ENCODE measurements at regions not wholly inside any gene's neighbourhood (a gene's known extent, or its start where the extent isn't known, plus 50 kb on each side); places are given as distances from the start of the nearest gene placed in this dataset.
A peak's percentile ranks its signal among the peaks of the same experiment; 100 is the strongest.

- DNase-seq (no peak), ATAC-seq (peak; percentile 97)
- intact Hi-C loops (cut with micrococcal nuclease) = loop anchor here (10.0 kb wide), 1 partner anchor 200 kb away; no protein-coding TSS in a partner anchor
Measured at GRCh38 chr2:196274387-196274809, 103.0 kb upstream of the STK17B start.

GRCh38 chr2:196275646-196276352, 104.4 kb upstream of the STK17B start:
- intact Hi-C loops (cut with micrococcal nuclease) = loop anchor here (10.0 kb wide), 1 partner anchor 201 kb away; no protein-coding TSS in a partner anchor
- DNase-seq (no peak), ATAC-seq (peak; percentile 30)

DNA sequence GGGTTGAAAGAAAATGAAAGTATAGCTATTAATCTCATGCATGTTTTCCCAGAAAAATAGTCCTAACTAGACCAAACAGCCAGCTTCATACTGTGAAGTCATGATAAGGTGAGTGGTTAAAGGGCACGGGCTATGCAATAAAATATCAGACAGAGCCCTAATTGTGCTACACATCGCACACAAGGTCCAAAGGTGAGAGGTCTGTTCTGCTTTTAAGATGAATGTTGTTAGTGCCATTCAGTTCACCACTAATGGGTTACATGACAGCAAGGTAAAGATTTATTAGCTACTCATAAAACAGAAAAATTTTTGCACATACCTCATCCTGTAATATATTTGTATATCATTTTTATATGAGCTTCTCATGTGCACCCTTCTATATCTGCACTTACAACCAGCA, 105.0 kb upstream of the STK17B start:
- DNase-seq = no peak
- intact Hi-C loops (cut with micrococcal nuclease) = loop anchor here (10.0 kb wide), 1 partner anchor 202 kb away; no protein-coding TSS in a partner anchor
- no peak for ATAC-seq

DNA sequence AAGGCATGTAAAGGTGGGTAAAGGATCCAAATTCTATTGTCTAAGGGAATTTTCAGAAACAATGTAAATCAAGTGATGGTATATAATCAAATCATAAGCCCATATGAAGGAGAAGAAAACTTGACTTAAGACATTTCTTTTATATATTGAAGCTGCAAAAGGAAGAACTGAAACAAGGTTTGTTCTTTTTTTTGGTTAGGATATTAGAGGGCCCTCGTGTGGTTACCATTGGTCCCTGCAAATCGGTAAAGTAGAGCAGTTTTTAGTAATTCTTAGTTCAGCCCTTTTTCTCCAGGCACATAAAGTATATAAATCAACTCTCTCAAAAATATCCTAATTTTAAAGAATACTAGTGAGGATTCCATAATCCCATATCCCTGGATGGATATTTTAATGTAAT, 105.6 kb upstream of the STK17B start:
- intact Hi-C loops (cut with micrococcal nuclease) = loop anchor here (10.0 kb wide), 1 partner anchor 202 kb away; no protein-coding TSS in a partner anchor
- ATAC-seq (no peak), DNase-seq (no peak)

- ATAC-seq = no peak
- DNase-seq = no peak
- intact Hi-C loops (cut with micrococcal nuclease) = loop anchor here (10.0 kb wide), 1 partner anchor 204 kb away; no protein-coding TSS in a partner anchor
Measured at GRCh38 chr2:196278491-196278911, 107.1 kb upstream of the STK17B start.

DNA sequence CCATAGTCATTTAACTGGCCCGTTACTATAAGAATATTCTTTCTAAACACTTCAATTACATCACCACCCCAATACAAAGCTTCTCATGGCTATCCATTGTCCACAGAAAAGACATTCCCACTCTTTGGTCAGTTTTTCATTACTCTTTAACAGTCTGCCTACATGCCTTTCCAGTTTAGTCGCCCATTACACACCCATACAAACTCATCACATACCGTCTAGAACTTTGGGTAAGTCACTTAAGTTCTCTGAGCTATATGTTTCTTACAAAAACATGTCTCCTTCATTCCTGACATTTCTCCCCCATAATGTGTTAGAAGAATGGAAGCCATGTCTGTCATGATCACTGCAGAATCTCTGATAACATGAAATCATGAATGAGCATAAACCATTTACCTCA, 108.2 kb upstream of the STK17B start:
- no peak for DNase-seq
- intact Hi-C loops (cut with micrococcal nuclease) = loop anchor here (10.0 kb wide), 1 partner anchor 205 kb away; no protein-coding TSS in a partner anchor
- ATAC-seq = no peak

GRCh38 chr2:196284144-196284844, 112.9 kb upstream of the STK17B start:
- no peak for DNase-seq
- intact Hi-C loops (cut with micrococcal nuclease) = no loop called here
- ATAC-seq = peak; percentile 94

DNA sequence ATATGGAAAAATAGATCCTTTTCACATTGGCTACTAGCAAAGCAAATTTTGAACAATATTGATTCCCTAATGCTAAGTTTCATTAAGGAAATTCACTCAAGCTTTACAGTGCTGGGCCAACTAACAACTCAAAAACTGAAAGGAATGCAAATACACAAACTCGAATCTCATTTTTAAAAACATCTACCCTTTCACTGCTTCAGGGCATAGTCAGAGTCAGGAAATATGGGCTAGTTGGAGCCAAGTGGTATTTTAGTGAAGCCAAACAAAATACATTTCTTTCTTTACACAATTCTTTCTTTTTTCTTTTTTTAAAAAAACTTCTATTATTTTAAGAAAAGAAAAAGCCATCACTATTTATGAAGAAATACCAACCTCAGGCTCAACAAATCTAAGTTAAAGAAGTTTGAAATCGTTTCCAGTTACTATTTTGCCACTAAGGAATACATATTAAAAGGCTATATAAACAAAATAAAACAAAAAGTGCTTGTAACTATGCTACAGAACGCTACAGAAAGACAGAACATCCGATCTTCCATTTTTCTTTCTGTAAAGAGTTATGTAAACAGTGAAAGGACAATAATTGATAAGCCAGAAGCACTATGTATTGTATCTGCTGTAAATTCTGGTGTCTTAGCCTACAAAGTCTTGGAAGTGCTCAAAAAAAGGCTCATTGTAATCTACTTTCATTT, 113.6 kb upstream of the STK17B start:
- ATAC-seq (no peak), DNase-seq (no peak)
- intact Hi-C loops (cut with micrococcal nuclease) = no loop called here

DNA sequence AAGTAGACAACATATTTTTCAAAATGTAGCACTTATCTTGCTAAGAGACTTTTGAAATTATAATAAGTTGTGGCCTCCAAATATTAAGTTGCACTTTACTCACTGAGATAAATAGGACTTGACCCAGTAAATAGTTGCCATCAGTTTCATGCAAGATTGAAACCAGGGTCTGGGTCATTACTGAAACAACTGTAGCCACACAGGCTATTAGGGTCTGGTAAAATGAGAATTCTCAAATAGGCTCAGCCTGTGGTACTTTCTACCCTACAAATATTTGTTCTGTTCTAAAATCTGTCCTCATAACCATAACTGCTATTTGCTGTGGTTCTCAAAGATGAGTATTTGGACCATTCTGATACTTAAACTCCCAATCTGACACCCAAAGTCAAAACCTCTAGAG, 115.4 kb upstream of the STK17B start:
- intact Hi-C loops (cut with micrococcal nuclease) = no loop called here
- ATAC-seq = no peak
- DNase-seq = no peak

- no peak for DNase-seq
- intact Hi-C loops (cut with micrococcal nuclease) = no loop called here
- ATAC-seq = no peak
Measured at GRCh38 chr2:196287523-196287922, 116.1 kb upstream of the STK17B start.

- no peak for ATAC-seq
- intact Hi-C loops (cut with micrococcal nuclease) = no loop called here
- no peak for DNase-seq
Measured at GRCh38 chr2:196288006-196288538, 116.7 kb upstream of the STK17B start.

GRCh38 chr2:196289000-196289399, 117.6 kb upstream of the STK17B start:
- intact Hi-C loops (cut with micrococcal nuclease) = no loop called here
- ATAC-seq (no peak), DNase-seq (no peak)

DNA sequence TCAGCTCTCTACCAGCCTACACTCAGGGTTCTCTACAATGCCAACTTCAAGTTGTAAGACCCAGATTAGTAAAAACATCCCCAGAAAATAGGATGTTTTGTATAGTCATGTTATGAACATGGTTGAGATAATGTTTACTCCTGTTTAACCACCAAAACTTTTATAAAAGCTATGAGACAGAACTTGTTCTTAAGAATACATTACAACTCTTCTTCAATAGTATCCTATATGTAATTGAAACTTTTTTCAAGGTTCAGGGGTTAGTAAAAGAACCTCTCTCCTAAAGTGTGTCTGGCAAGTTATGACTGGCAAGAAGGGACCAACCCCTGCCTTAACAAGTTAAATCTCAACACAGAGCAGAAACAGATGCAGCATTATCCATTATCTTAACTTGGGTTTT, 118.8 kb upstream of the STK17B start:
- intact Hi-C loops (cut with micrococcal nuclease) = no loop called here
- ATAC-seq (no peak), DNase-seq (no peak)

DNA sequence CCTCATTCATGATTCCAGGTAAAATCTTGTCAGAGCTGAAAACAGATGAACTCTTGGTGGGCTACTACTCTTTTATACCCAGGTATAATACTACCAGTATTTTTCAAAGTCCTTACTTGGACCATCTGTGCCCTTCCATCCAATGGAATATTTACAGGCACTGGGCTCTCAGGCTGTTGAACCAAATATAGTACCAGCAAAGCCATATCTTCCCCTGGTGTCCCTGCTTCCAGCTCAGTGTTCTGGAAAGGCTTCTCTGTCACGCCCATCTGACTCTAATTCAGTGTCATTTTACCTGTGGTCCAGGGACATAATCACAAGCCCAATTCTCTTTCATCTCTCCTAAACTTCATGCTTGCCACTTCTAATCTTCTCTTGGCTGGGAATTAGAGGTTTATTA, 119.2 kb upstream of the STK17B start:
- intact Hi-C loops (cut with micrococcal nuclease) = no loop called here
- DNase-seq (no peak), ATAC-seq (peak; percentile 83)

DNA sequence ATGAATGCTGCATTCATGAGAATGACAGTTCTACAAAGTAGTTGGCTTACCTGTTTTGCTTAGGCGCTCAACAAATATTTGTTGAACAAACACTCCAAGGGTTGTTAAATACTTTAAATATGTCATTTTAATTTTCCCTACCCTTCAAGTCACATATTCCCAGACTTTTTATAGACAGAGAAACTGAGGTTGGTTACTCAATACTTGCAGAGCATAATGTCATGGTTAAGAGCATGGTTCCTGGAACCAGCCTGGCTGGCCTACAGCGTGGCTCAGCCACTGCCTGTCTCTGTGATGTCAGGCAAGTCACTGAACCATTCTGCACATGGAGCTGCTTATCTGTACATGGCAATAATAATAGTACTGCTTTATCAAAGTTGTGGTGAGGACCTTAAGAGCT, 120.0 kb upstream of the STK17B start:
- ATAC-seq (peak; percentile 86), DNase-seq (peak; percentile 49)
- intact Hi-C loops (cut with micrococcal nuclease) = no loop called here

GRCh38 chr2:196291873-196292800, 120.8 kb upstream of the STK17B start:
- peak; percentile 77 for ATAC-seq
- peak; percentile 43 for DNase-seq
- intact Hi-C loops (cut with micrococcal nuclease) = no loop called here

DNA sequence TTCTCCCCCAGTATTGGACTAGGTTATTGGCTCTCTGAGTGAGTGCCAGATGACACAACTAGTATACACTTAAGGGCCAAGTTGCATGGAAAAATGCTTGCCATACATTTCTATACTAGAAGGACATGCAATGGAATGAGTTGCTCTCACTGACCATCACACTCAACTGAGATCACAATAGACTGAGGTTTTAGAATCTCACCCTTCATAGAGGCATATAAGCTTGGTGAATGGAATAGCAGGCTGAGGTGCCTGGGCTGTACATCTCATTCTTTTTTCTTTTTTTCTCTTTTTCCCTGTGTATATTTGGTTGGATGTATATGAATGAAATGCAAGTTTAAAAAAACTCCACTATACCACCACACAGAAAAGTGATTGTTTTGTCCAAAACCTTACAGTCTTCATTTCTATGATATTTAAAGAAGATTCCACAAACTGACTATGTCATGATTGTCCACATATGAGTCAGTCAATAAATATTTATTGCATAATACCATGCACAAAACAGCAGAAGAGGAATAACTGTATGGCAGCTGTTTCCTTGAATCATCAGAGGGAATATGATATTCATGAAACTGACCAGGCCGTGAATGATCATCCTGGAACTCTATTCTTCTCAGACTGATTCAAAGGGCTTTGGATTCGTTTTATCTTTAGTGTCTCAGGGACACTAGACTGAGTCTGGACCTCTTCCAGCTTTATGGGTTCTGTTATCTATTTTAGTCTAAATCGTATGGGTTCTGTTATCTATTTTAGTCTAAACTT, 122.6 kb upstream of the STK17B start:
- intact Hi-C loops (cut with micrococcal nuclease) = no loop called here
- ATAC-seq (no peak), DNase-seq (no peak)

DNA sequence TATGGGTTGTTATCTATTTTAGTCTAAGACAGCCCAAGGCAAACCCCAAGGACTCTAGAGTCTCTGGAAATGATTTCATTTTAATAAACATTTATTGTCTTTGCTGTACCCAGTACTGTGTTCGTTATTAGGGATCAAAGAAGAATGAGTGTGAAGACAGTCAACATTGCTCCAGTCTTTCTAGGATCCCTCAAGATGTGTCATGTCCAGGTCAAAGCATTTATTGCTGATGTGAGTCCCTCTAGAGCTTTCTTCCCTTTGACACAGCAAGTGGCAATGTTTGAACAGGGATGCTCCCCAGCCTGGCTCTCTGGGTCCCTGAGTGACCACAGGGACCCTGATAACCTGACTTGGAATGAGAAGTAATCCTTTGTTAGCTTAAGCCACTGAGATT, 123.1 kb upstream of the STK17B start:
- no peak for ATAC-seq
- no peak for DNase-seq
- intact Hi-C loops (cut with micrococcal nuclease) = no loop called here
